HG03097 (cell line): ENCODE measurements at regions not wholly inside any gene's neighbourhood (a gene's known extent, or its start where the extent isn't known, plus 50 kb on each side); places are given as distances from the start of the nearest gene placed in this dataset.
"Not testable (repeated sequence)": the region's sequence is repeated elsewhere in the genome, so short reads cannot be mapped to it uniquely, and the experiment has no call there.

Source experiments
- ATAC-seq: cut with Tn5 transposase; IDR thresholded peaks from one replicate; pipeline ENCODE4 v1.9.1; 2021; ENCODE audit not compliant: unreplicated experiment, low FRiP score

- ATAC-seq: no peak
Measured at GRCh38 chr2:224156436-224156835, 117.3 kb upstream of the SERPINE2 start.

- no peak for ATAC-seq
Measured at GRCh38 chr2:224155896-224156295, 116.8 kb upstream of the SERPINE2 start.

GRCh38 chr2:224155371-224155770 is 116.3 kb upstream of the SERPINE2 start:
- ATAC-seq: no peak

- no peak for ATAC-seq
Measured at GRCh38 chr2:224151680-224152310, 112.7 kb upstream of the SERPINE2 start.

- no peak for ATAC-seq
Measured at GRCh38 chr2:224151161-224151560, 112.1 kb upstream of the SERPINE2 start.

GRCh38 chr2:224148058-224148457 is 109.0 kb upstream of the SERPINE2 start:
- ATAC-seq: not testable (repeated sequence)

GRCh38 chr2:224147174-224147573 is 108.1 kb upstream of the SERPINE2 start:
- ATAC-seq: no peak

- no peak for ATAC-seq
Measured at GRCh38 chr2:224146356-224147160, 107.5 kb upstream of the SERPINE2 start.

GRCh38 chr2:224145751-224146355 is 106.8 kb upstream of the SERPINE2 start:
- ATAC-seq: no peak

GRCh38 chr2:224143526-224143925 is 104.4 kb upstream of the SERPINE2 start:
- ATAC-seq: no peak

GRCh38 chr2:224142397-224143312 is 103.6 kb upstream of the SERPINE2 start:
- ATAC-seq: no peak

GRCh38 chr2:224141304-224141703 is 102.2 kb upstream of the SERPINE2 start:
- no peak for ATAC-seq

GRCh38 chr2:224137208-224137607 is 98.1 kb upstream of the SERPINE2 start:
- ATAC-seq: no peak

- no peak for ATAC-seq
Measured at GRCh38 chr2:224136396-224136795, 97.3 kb upstream of the SERPINE2 start.

GRCh38 chr2:224135881-224136280 is 96.8 kb upstream of the SERPINE2 start:
- no peak for ATAC-seq

- no peak for ATAC-seq
Measured at GRCh38 chr2:224134003-224134734, 95.1 kb upstream of the SERPINE2 start.

GRCh38 chr2:224133387-224133786 is 94.3 kb upstream of the SERPINE2 start:
- no peak for ATAC-seq

- no peak for ATAC-seq
Measured at GRCh38 chr2:224127871-224128501, 88.9 kb upstream of the SERPINE2 start.

GRCh38 chr2:224126440-224126839 is 87.4 kb upstream of the SERPINE2 start:
- no peak for ATAC-seq

- ATAC-seq: no peak
Measured at GRCh38 chr2:224126003-224126402, 86.9 kb upstream of the SERPINE2 start.
